ENCODE measurements at regions not wholly inside any gene's neighbourhood (a gene's known extent, or its start where the extent isn't known, plus 50 kb on each side); places are given as distances from the start of the nearest gene placed in this dataset.
A peak's percentile ranks its signal among the peaks of the same experiment; 100 is the strongest.

GRCh38 chr3:104819333-104819732, 547.4 kb upstream of the ALCAM start:
- no peak for TF ChIP-seq CHD1 (IDR thresholded peaks at IDR 0.05; ENCODE audit: low read depth, low read length)
- TF ChIP-seq E2F6 (IDR thresholded peaks at IDR 0.05) = no peak
- 0 out of 2 replicates have a peak, but pooled peaks have one; percentile 24 for TF ChIP-seq CEBPB (IDR thresholded peaks at IDR 0.05; ENCODE audit: low read depth, low read length)
- no peak overlapping the region for H3K56ac ChIP-seq (replicated peaks; ENCODE audit: insufficient read length, low read depth, low read length)
- CTCF ChIA-PET (ENCODE audit: partially characterized antibody) = no interaction called here
- no peak overlapping the region for H3K14ac ChIP-seq (ENCODE audit: insufficient read length)
- no peak overlapping the region for H3K4me3 ChIP-seq (ENCODE audit: extremely low read depth in 1 of 4, insufficient read depth in 2 of 4, low read depth in 3 of 4, low read length in 4 of 4)
- DNase-seq (ENCODE audit: low read depth in 1 of 2, low spot score in 2 of 2) (no peak), FAIRE-seq (no peak)
- no peak overlapping the region for H4K5ac ChIP-seq (ENCODE audit: insufficient read length, low read depth, low read length)
- H3K9me3 ChIP-seq (ENCODE audit: insufficient read depth in 2 of 2, low read depth in 1 of 2, low read length in 1 of 2) = peaks cover 33 to 36% of the 10 kb centered on the region in 2 experiments
- no peak overlapping the region for H3K27ac ChIP-seq (ENCODE audit: low read depth, low read length)
- no peak overlapping the region for H3K23ac ChIP-seq (ENCODE audit: insufficient read length)
- H3K4me1 ChIP-seq (replicated peaks in 1 of 4; ENCODE audit: control insufficient read depth in 3 of 4, insufficient read depth in 4 of 4, low read length in 3 of 4) = peaks cover 0 to 6% (median 2%) of the 10 kb centered on the region in 4 experiments; a peak in 3 of 7 replicates
- H2BK15ac ChIP-seq (ENCODE audit: low read length) = no peak overlapping the region
- no peak overlapping the region for H2AK5ac ChIP-seq (ENCODE audit: low read depth, low read length)
- H2BK20ac ChIP-seq (ENCODE audit: low read length) = no peak overlapping the region
- no peak overlapping the region for H3K4ac ChIP-seq (replicated peaks; ENCODE audit: insufficient read length, low read depth, low read length)
- H3K79me1 ChIP-seq (ENCODE audit: low read depth, low read length) = no peaks in the 10 kb centered on the region
- H2AFZ ChIP-seq (ENCODE audit: low read length) = no peak overlapping the region
- H2BK5ac ChIP-seq (ENCODE audit: low read depth, low read length) = no peak overlapping the region
- no peaks in the 10 kb centered on the region for H3K23me2 ChIP-seq (ENCODE audit: low read depth, low read length)
- H3K27me3 ChIP-seq (replicated peaks in 1 of 4; ENCODE audit: control insufficient read depth in 3 of 4, extremely low read depth in 1 of 4, insufficient read depth in 3 of 4, low read length in 3 of 4) = no peaks in the 10 kb centered on the region
- H4K20me1 ChIP-seq (replicated peaks in 1 of 2; ENCODE audit: control insufficient read depth in 1 of 2, insufficient read depth in 2 of 2, low read length in 2 of 2) = no peaks in the 10 kb centered on the region
- 50% methylated on average over 2 of the region's 2 CpGs; no CpG with 5 or more reads in 1 of the 2 experiments for WGBS, 2 experiments (ENCODE audit: extremely low coverage in 1 of 2, insufficient coverage in 1 of 2, insufficient read length in 1 of 2, insufficient replicate concordance in 2 of 2, low coverage in 1 of 2, low lambda C conversion rate in 2 of 2, missing lambda C conversion rate in 1 of 2)
- no peaks in the 10 kb centered on the region for H3K79me2 ChIP-seq (ENCODE audit: control insufficient read depth in 1 of 2, insufficient read depth in 2 of 2, low read length in 2 of 2)
- no peak overlapping the region for H2BK12ac ChIP-seq (ENCODE audit: low read depth, low read length)
- no peak overlapping the region for H4K91ac ChIP-seq (replicated peaks; ENCODE audit: insufficient read length, low read length)
- POLR2A ChIA-PET (ENCODE audit: partially characterized antibody) = interaction anchor here (0.6 kb wide), 1 partner anchor 731 kb away, joined by 3 read pairs; no protein-coding TSS in a partner anchor
- no peak overlapping the region for H3K4me2 ChIP-seq (ENCODE audit: insufficient read depth in 1 of 2, low read depth in 2 of 2, low read length in 2 of 2)
- no peak overlapping the region for H2BK120ac ChIP-seq (replicated peaks; ENCODE audit: low read depth, low read length)
- peaks cover 0 to 22% (median 6%) of the 10 kb centered on the region in 4 experiments; a peak in 4 of 8 replicates for H3K36me3 ChIP-seq (ENCODE audit: control insufficient read depth in 2 of 4, insufficient read depth in 4 of 4, low read length in 3 of 4)
- H3K9ac ChIP-seq (replicated peaks in 1 of 4; ENCODE audit: extremely low read depth in 1 of 4, low read depth in 3 of 4, low read length in 3 of 4) = no peak overlapping the region
- no peak overlapping the region for H4K8ac ChIP-seq (ENCODE audit: extremely low read depth, insufficient read depth, low read length)
- H3K18ac ChIP-seq (ENCODE audit: extremely low read depth, low read length) = no peak overlapping the region
